WERI-Rb-1 (cell line): ENCODE measurements at regions not wholly inside any gene's neighbourhood (a gene's known extent, or its start where the extent isn't known, plus 50 kb on each side); places are given as distances from the start of the nearest gene placed in this dataset.

Source experiments
- DNase-seq: peaks from one replicate; pipeline ENCODE4 v3.0.0-alpha.2; 2020
- H3K27ac ChIP-seq: fragments of 250-450 bp; sonication (Bioruptor Pico); 2 replicates; pipeline ENCODE4 v1.5.1; 2020; ENCODE audit warnings: mild to moderate bottlenecking, moderate library complexity
- H3K27me3 ChIP-seq: fragments of 250-450 bp; sonication (Bioruptor Pico); 2 replicates; pipeline ENCODE4 v1.5.1; 2021; ENCODE audit warnings: mild to moderate bottlenecking, low read depth, moderate library complexity; ENCODE audit not compliant: insufficient read depth, severe bottlenecking
- H3K36me3 ChIP-seq: fragments of 250-450 bp; sonication (Bioruptor Pico); 2 replicates; pipeline ENCODE4 v1.5.1; 2020; ENCODE audit warnings: mild to moderate bottlenecking, moderate library complexity
- H3K4me3 ChIP-seq: 2 replicates; pipeline ENCODE4 v1.5.1; 2011; ENCODE audit warnings: low read depth, mild to moderate bottlenecking, control low read depth, low read length
- H3K9me3 ChIP-seq: fragments of 250-450 bp; sonication (Bioruptor Pico); 2 replicates; pipeline ENCODE4 v1.5.1; 2021; ENCODE audit warnings: mild to moderate bottlenecking, moderate library complexity; ENCODE audit not compliant: severe bottlenecking
- TF ChIP-seq, protein P1 (sequence below): IDR thresholded peaks from 2 replicates; pipeline ENCODE4 v1.5.1; 2011; ENCODE audit warnings: low read depth, mild to moderate bottlenecking, control low read depth, inconsistent platforms, low read length

DNA sequence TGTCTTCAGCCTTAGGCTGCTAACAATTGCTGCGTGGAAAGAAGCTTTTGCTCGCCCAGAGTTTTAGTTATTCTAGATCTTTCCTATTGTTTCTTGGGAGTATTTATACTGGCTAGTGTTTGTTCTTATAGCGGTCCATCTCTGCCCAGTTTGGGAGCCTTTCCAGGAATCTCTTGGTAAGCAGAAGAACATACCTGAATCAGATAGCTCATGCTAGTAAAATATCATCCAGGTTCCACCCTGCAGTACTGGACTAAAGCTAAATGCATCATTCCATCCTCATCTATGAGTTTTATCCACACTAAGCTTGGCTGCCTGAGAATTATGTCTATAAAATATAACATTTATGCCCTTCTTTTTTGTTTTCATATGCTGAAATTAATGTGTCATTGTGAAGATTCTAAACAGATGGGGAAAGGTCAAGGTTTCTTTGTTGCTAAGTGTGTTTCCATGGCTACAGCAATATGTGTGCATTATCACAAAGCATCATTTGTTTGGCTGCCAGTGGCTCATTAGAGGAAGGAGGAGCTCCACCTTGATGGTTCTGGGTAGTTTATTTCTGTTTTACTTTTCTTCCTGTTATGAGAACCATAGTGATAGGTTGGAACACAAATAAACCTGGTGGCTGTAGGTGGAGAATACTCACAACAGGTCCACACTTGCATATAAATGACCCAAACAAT is 182.8 kb downstream of the PIK3C3 start:
- DNase-seq = no peak
- Histone ChIP-seq H3K27me3 (no peaks in the 10 kb centered on the region), H3K36me3 (no peaks in the 10 kb centered on the region; the same call in 1 of the 2 replicates), H3K4me3 (no peak overlapping the region), H3K9me3 (peaks cover 28% of the 10 kb centered on the region), H3K27ac (no peak overlapping the region)
- TF ChIP-seq, protein P1, sequence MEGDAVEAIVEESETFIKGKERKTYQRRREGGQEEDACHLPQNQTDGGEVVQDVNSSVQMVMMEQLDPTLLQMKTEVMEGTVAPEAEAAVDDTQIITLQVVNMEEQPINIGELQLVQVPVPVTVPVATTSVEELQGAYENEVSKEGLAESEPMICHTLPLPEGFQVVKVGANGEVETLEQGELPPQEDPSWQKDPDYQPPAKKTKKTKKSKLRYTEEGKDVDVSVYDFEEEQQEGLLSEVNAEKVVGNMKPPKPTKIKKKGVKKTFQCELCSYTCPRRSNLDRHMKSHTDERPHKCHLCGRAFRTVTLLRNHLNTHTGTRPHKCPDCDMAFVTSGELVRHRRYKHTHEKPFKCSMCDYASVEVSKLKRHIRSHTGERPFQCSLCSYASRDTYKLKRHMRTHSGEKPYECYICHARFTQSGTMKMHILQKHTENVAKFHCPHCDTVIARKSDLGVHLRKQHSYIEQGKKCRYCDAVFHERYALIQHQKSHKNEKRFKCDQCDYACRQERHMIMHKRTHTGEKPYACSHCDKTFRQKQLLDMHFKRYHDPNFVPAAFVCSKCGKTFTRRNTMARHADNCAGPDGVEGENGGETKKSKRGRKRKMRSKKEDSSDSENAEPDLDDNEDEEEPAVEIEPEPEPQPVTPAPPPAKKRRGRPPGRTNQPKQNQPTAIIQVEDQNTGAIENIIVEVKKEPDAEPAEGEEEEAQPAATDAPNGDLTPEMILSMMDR = no peak

DNA sequence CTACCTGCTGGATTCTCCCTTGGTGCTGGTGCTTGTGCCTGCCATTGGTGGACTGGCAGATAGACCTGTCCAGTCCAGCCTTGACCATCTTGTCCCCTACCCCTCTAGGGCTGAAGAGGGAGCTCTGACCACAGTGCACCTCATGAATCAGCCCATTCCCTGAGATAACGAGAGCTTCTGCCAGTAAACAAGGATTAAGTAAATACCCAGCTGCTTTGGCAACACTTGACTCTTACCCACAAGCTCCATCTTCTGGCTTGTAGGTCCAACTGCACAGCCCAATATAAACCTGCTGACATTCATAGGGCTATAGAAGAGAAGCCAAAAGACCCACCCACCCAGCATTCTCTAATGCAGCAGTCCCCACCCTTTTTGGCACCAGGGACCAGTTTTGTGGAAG is 186.4 kb downstream of the PIK3C3 start:
- DNase-seq = peak; percentile 71
- Histone ChIP-seq H3K27me3 (no peaks in the 10 kb centered on the region), H3K9me3 (peaks cover 44% of the 10 kb centered on the region), H3K4me3 (no peak overlapping the region), H3K36me3 (no peaks in the 10 kb centered on the region; the same call in 1 of the 2 replicates), H3K27ac (peak overlapping the region; percentile 33)
- TF ChIP-seq, protein P1 = peak; percentile 70

DNA sequence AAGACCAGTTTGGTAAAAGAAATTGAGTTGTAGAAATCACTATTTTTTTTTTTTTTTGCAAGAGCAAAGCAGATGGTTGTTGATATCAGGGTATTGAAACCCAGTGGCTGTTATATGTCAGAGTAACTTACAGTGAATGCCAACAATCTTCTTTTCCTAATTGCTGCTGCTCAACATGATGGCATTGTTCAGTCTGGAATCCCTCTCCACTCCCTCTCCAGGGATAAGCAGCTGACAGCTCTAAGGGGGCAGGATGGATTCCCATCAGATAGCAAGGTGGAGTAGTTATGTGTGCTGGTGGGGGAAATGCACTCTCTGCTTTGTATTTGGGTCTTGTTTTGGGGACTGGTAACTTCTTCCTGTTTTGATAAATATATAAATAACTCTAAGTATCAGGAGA is 200.0 kb downstream of the PIK3C3 start:
- Histone ChIP-seq H3K36me3 (no peaks in the 10 kb centered on the region; the same call in 1 of the 2 replicates), H3K27ac (peak overlapping the region; percentile 97), H3K27me3 (no peaks in the 10 kb centered on the region), H3K4me3 (peak overlapping the region; percentile 30), H3K9me3 (no peaks in the 10 kb centered on the region)
- DNase-seq = peak; percentile 78
- TF ChIP-seq, protein P1 = no peak

DNA sequence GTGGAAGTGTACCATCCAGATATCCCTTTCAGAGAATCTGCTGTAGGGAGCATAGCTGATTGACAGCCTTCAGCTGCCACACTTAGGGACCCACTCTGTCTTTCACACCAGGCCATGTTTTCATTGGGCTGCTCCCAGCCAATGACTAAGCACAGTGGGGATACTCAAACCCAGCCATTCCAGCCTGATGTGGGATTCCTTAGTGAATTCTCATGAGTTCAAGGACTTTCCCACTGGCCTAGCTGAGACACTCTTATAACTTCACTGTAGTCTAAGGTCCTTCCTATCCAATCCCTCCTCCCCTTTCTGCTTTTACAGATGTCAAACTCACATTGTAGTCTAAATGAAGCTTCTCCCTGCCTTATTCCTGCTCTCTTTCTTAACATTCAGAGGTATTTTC is 201.2 kb downstream of the PIK3C3 start:
- Histone ChIP-seq H3K36me3 (no peaks in the 10 kb centered on the region), H3K27me3 (no peaks in the 10 kb centered on the region), H3K4me3 (no peak overlapping the region; the same call in 1 of the 2 replicates), H3K9me3 (no peaks in the 10 kb centered on the region), H3K27ac (peak overlapping the region; percentile 97)
- no peak for DNase-seq
- TF ChIP-seq, protein P1 = no peak

DNA sequence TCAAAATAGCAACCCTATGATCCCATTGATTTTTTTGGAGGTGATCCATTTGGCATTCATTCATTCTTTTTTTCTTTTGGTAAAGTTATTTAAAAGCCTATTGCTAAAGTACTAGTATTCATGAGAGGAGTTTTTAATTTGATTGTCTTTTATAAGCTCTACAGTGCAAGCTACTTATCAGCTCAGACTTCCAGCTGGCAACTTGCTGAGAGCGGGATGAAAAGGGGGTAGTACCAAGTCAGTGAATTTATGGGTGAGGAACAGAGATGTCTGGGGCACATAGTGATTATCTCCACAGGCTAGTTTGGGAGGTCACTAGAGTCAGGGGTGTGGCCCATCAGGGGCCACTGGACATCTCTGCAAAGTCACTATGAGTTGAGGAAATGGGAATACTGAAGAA is 202.4 kb downstream of the PIK3C3 start:
- no peak overlapping the region for H3K4me3 ChIP-seq
- no peaks in the 10 kb centered on the region for H3K27me3 ChIP-seq
- TF ChIP-seq, protein P1 = no peak
- peaks cover 4% of the 10 kb centered on the region; the same call in 1 of the 2 replicates for H3K36me3 ChIP-seq
- no peaks in the 10 kb centered on the region for H3K9me3 ChIP-seq
- DNase-seq = peak; percentile 87
- peak overlapping the region; percentile 97 for H3K27ac ChIP-seq

DNA sequence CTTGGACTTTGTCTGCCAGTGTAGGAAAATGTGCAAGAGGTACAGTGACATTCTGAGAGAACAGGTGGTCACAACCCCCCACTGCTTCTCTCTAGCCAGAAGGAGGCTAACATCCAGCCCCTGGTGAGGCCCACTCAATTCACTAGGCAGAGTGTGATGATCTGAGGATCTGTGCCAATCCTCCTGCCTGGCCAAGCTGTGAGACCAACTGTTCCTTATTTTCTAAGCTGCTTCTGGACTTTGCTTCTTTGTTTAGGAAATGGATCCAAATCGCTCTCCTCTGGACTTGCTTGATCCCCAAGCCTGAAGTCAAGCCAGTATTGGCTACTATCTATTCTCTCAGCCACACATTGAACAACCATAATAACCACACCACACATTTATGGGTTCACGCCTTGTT is 202.8 kb downstream of the PIK3C3 start:
- H3K4me3 ChIP-seq = peak overlapping the region; percentile 75; the same call in 1 of the 2 replicates
- DNase-seq = peak; percentile 94
- TF ChIP-seq, protein P1 = no peak
- H3K27ac ChIP-seq = peak overlapping the region; percentile 97
- H3K27me3 ChIP-seq = no peaks in the 10 kb centered on the region
- no peaks in the 10 kb centered on the region for H3K9me3 ChIP-seq
- peaks cover 9% of the 10 kb centered on the region for H3K36me3 ChIP-seq
